GM19467 (cell line): ENCODE measurements at regions not wholly inside any gene's neighbourhood (a gene's known extent, or its start where the extent isn't known, plus 50 kb on each side); places are given as distances from the start of the nearest gene placed in this dataset.

Source experiments
- ATAC-seq: cut with Tn5 transposase; IDR thresholded peaks from one replicate; pipeline ENCODE4 v1.9.1; 2021; ENCODE audit warnings: mild to moderate bottlenecking, moderate library complexity; ENCODE audit not compliant: unreplicated experiment

GRCh38 chr4:120435179-120435578 lies 368.5 kb upstream of the MAD2L1 start:
- ATAC-seq = no peak

- no peak for ATAC-seq
These were observed 368.1 kb upstream of the MAD2L1 start for GRCh38 chr4:120434756-120435155.

GRCh38 chr4:120432301-120432860 lies 365.7 kb upstream of the MAD2L1 start:
- ATAC-seq = no peak

GRCh38 chr4:120431180-120431579 lies 364.5 kb upstream of the MAD2L1 start:
- ATAC-seq = no peak

GRCh38 chr4:120418146-120418545 lies 351.5 kb upstream of the MAD2L1 start:
- ATAC-seq = no peak

GRCh38 chr4:120415896-120416295 lies 349.2 kb upstream of the MAD2L1 start:
- ATAC-seq = no peak

GRCh38 chr4:120406960-120407359 lies 340.3 kb upstream of the MAD2L1 start:
- no peak for ATAC-seq

GRCh38 chr4:120403296-120403695 lies 336.6 kb upstream of the MAD2L1 start:
- ATAC-seq = no peak

GRCh38 chr4:120400441-120400840 lies 333.8 kb upstream of the MAD2L1 start:
- no peak for ATAC-seq

GRCh38 chr4:120399826-120400225 lies 333.2 kb upstream of the MAD2L1 start:
- ATAC-seq = no peak

GRCh38 chr4:120395746-120396145 lies 329.1 kb upstream of the MAD2L1 start:
- ATAC-seq = no peak

- no peak for ATAC-seq
These were observed 289.2 kb upstream of the MAD2L1 start for GRCh38 chr4:120355881-120356280.

- no peak for ATAC-seq
These were observed 287.7 kb upstream of the MAD2L1 start for GRCh38 chr4:120354381-120354780.

- ATAC-seq = no peak
These were observed 286.6 kb upstream of the MAD2L1 start for GRCh38 chr4:120353235-120353634.

GRCh38 chr4:120352739-120353138 lies 286.1 kb upstream of the MAD2L1 start:
- ATAC-seq = no peak

GRCh38 chr4:120348948-120349347 lies 282.3 kb upstream of the MAD2L1 start:
- ATAC-seq = no peak

GRCh38 chr4:120348521-120348920 lies 281.9 kb upstream of the MAD2L1 start:
- no peak for ATAC-seq

GRCh38 chr4:120331486-120332370 lies 265.1 kb upstream of the MAD2L1 start:
- no peak for ATAC-seq

- ATAC-seq = no peak
These were observed 262.7 kb upstream of the MAD2L1 start for GRCh38 chr4:120329386-120329785.

GRCh38 chr4:120327276-120327675 lies 260.6 kb upstream of the MAD2L1 start:
- no peak for ATAC-seq

GRCh38 chr4:120319046-120319767 lies 252.6 kb upstream of the MAD2L1 start:
- ATAC-seq = no peak
